HepG2 (cell line): ENCODE measurements at regions not wholly inside any gene's neighbourhood (a gene's known extent, or its start where the extent isn't known, plus 50 kb on each side); places are given as distances from the start of the nearest gene placed in this dataset.

ENCODE experiments used
- AGO1 ChIP-seq: fragments of 200-400 bp; formaldehyde crosslinking; IDR thresholded peaks from 2 replicates; pipeline ENCODE4 v1.6.1; 2017; ENCODE audit warnings: mild to moderate bottlenecking, low read depth, low read length, moderate library complexity; ENCODE audit not compliant: poor library complexity, severe bottlenecking
- ARID3A ChIP-seq: IDR thresholded peaks from 2 replicates; pipeline ENCODE4 v1.6.1; 2012; ENCODE audit warnings: low read depth, low read length, improper control_type of control experiment
- FUBP1 ChIP-seq: sonication (generic); formaldehyde crosslinking; IDR thresholded peaks from 2 replicates; pipeline ENCODE4 v1.5.1; 2020; ENCODE audit warnings: missing genetic modification reagents, mild to moderate bottlenecking, borderline replicate concordance
- JDP2 ChIP-seq: sonication (generic); formaldehyde crosslinking; IDR thresholded peaks from 2 replicates; pipeline ENCODE4 v1.8.1; 2022; ENCODE audit warnings: missing genetic modification reagents, borderline replicate concordance
- KDM2A ChIP-seq: sonication (generic); formaldehyde crosslinking; IDR thresholded peaks from 2 replicates; pipeline ENCODE4 v1.4.0; 2020; ENCODE audit warnings: low read depth, missing genetic modification reagents, borderline replicate concordance
- KLF13 ChIP-seq: sonication (generic); formaldehyde crosslinking; IDR thresholded peaks from 2 replicates; pipeline ENCODE4 v1.4.0; 2020; ENCODE audit warnings: mild to moderate bottlenecking, missing genetic modification reagents
- MTA3 ChIP-seq: sonication (generic); formaldehyde crosslinking; IDR thresholded peaks from 2 replicates; pipeline ENCODE4 v1.4.0; 2020; ENCODE audit warnings: missing genetic modification reagents
- MXD3 ChIP-seq: IDR thresholded peaks from 2 replicates; pipeline ENCODE4 v1.6.1; 2016; ENCODE audit warnings: mild to moderate bottlenecking, missing biosample characterization, missing genetic modification reagents
- MXD4 ChIP-seq: IDR thresholded peaks from 2 replicates; pipeline ENCODE4 v1.6.1; 2016; ENCODE audit warnings: mild to moderate bottlenecking, missing biosample characterization, missing genetic modification reagents
- PBX2 ChIP-seq: IDR thresholded peaks from 2 replicates; pipeline ENCODE4 v1.6.1; 2016; ENCODE audit warnings: control low read depth
- RELA ChIP-seq: sonication (generic); formaldehyde crosslinking; IDR thresholded peaks from 2 replicates; pipeline ENCODE4 v1.4.0; 2020; ENCODE audit warnings: missing genetic modification reagents
- REST ChIP-seq, 2 experiments: IDR thresholded peaks; 2 replicates each; pipeline ENCODE4 v1.6.1; 2011 to 2012; ENCODE audit warnings: low read length in 2 of 2, borderline replicate concordance in 1 of 2, low read depth in 1 of 2, mild to moderate bottlenecking in 1 of 2, moderate library complexity in 1 of 2
- SMARCE1 ChIP-seq: fragments of 450-650 bp; IDR thresholded peaks from 2 replicates; pipeline ENCODE4 v1.6.1; 2017; ENCODE audit warnings: borderline replicate concordance
- TARDBP ChIP-seq: sonication (generic); formaldehyde crosslinking; IDR thresholded peaks from 2 replicates; pipeline ENCODE4 v1.8.0; 2022; ENCODE audit warnings: mild to moderate bottlenecking, missing genetic modification reagents
- ZNF138 ChIP-seq: sonication (generic); formaldehyde crosslinking; IDR thresholded peaks from 2 replicates; pipeline ENCODE4 v1.5.0; 2020; ENCODE audit warnings: mild to moderate bottlenecking, low read depth, missing genetic modification reagents
- ZNF17 ChIP-seq: sonication (generic); formaldehyde crosslinking; IDR thresholded peaks from 2 replicates; pipeline ENCODE4 v1.5.0; 2020; ENCODE audit warnings: mild to moderate bottlenecking, missing genetic modification reagents
- ZNF572 ChIP-seq: sonication (generic); formaldehyde crosslinking; IDR thresholded peaks from 2 replicates; pipeline ENCODE4 v1.5.1; 2020; ENCODE audit warnings: mild to moderate bottlenecking, missing genetic modification reagents
- ZNF672 ChIP-seq: sonication (generic); formaldehyde crosslinking; IDR thresholded peaks from 2 replicates; pipeline ENCODE4 v1.8.1; 2022; ENCODE audit warnings: missing genetic modification reagents
- ZNF704 ChIP-seq: sonication (generic); formaldehyde crosslinking; IDR thresholded peaks from 2 replicates; pipeline ENCODE4 v1.8.1; 2023; ENCODE audit warnings: mild to moderate bottlenecking, inconsistent platforms, moderate library complexity, missing genetic modification reagents, borderline replicate concordance
- ZNF709 ChIP-seq: sonication (generic); formaldehyde crosslinking; IDR thresholded peaks from 2 replicates; pipeline ENCODE4 v1.5.0; 2020; ENCODE audit warnings: mild to moderate bottlenecking, missing genetic modification reagents
- ZNF724P ChIP-seq: sonication (generic); formaldehyde crosslinking; IDR thresholded peaks from 2 replicates; pipeline ENCODE4 v1.8.0; 2022; ENCODE audit warnings: missing genetic modification reagents, borderline replicate concordance

- TF ChIP-seq REST (IDR thresholded peaks at IDR 0.05; ENCODE audit: borderline replicate concordance in 1 of 2, low read depth in 1 of 2, low read length in 2 of 2): peak; percentile 6 to 88
- no peak for TF ChIP-seq ARID3A
- TF ChIP-seq TARDBP (CRISPR knock-in tag): no peak
- TF ChIP-seq JDP2 (CRISPR knock-in tag): no peak
- TF ChIP-seq ZNF138 (CRISPR knock-in tag): no peak
- no peak for TF ChIP-seq MXD4 (CRISPR knock-in tag)
- no peak for TF ChIP-seq ZNF572 (CRISPR knock-in tag)
- TF ChIP-seq ZNF709 (CRISPR knock-in tag): no peak
- TF ChIP-seq PBX2 (CRISPR knock-in tag): no peak
- TF ChIP-seq AGO1: no peak
- no peak for TF ChIP-seq ZNF724P (CRISPR knock-in tag)
- no peak for TF ChIP-seq ZNF17 (CRISPR knock-in tag)
- no peak for TF ChIP-seq ZNF672 (CRISPR knock-in tag)
- TF ChIP-seq KDM2A (CRISPR knock-in tag): no peak
- TF ChIP-seq SMARCE1: no peak
- no peak for TF ChIP-seq MTA3 (CRISPR knock-in tag)
- TF ChIP-seq FUBP1 (CRISPR knock-in tag): no peak
- TF ChIP-seq ZNF704 (CRISPR knock-in tag): no peak
- no peak for TF ChIP-seq MXD3 (CRISPR knock-in tag)
- TF ChIP-seq KLF13 (CRISPR knock-in tag): no peak
- TF ChIP-seq RELA (CRISPR knock-in tag): no peak
Observed at GRCh38 chr9:106400950-106401349, 462.0 kb upstream of the ZNF462 start (continued).
